ENCODE measurements at regions not wholly inside any gene's neighbourhood (a gene's known extent, or its start where the extent isn't known, plus 50 kb on each side); places are given as distances from the start of the nearest gene placed in this dataset.
"Not testable (repeated sequence)": the region's sequence is repeated elsewhere in the genome, so short reads cannot be mapped to it uniquely, and the experiment has no call there.

- DNase-seq = no peak
- in situ Hi-C loops (cut with MboI; ENCODE audit: low pct_unique_long_range_greater_than_20kb, low sequenced_read_pairs) = no loop called here
Measured at GRCh38 chr7:69259445-69259844, 338.8 kb upstream of the AUTS2 start.

DNA sequence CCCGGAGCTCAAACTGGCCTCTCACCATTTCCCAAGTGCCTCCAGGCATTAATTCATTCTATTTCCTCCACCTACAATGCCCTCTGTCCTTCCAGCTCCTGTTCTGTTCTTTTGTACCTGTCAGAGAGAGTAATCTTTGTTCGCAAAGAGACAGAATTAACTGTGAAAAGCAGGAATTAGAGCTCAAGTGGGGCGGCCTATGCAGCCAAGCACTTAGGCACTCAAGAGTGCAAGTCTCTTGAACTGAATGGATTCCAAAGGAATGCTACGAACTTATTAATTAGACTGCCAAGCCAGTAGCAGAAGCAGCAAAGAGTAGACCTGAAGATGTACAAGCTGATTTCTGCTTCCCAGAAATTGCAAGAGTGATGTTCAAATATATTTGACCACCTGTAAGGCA, 338.3 kb upstream of the AUTS2 start:
- DNase-seq = no peak
- in situ Hi-C loops (cut with MboI; ENCODE audit: low pct_unique_long_range_greater_than_20kb, low sequenced_read_pairs) = no loop called here

DNA sequence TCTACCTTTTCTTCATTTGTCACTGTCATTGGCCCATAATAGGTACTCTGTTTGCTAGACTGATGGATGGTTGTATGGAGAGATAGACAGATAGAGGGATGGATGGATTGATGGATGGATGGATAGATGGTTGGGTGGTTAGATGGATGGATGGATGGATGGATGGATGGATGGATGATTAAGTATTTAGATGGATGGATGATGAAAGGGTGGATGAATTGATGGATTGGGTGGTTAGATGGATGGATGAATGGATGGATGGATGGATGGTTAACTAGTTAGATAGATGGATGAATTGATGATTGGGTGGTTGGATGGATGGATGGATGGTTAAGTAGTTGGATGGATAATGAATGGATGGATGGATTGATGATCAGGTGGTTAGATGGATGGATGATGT, 334.7 kb upstream of the AUTS2 start:
- DNase-seq = no peak
- in situ Hi-C loops (cut with MboI; ENCODE audit: low pct_unique_long_range_greater_than_20kb, low sequenced_read_pairs) = no loop called here

DNA sequence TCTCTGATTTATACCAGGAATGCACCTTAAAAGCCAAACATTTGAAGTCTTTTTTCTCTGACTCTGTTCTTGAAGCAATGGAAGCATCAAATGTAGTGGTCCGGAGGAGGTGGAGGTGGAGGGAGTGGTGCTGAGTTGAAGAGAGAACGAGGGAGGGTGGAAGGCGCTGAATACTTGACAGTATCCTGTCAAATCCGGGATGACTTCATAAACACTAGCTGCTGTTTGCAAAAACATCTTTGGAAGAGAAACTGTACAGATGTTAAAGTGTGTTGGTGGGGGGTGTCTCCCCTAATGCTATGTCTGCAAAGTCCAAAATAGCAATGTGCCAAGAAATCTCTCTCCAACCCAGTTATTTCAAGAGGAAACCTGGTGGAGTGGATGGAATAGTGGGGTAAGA, 328.5 kb upstream of the AUTS2 start:
- no peak for DNase-seq
- in situ Hi-C loops (cut with MboI; ENCODE audit: low pct_unique_long_range_greater_than_20kb, low sequenced_read_pairs) = no loop called here

GRCh38 chr7:69272101-69272500, 326.2 kb upstream of the AUTS2 start:
- in situ Hi-C loops (cut with MboI; ENCODE audit: low pct_unique_long_range_greater_than_20kb, low sequenced_read_pairs) = no loop called here
- no peak for DNase-seq

DNA sequence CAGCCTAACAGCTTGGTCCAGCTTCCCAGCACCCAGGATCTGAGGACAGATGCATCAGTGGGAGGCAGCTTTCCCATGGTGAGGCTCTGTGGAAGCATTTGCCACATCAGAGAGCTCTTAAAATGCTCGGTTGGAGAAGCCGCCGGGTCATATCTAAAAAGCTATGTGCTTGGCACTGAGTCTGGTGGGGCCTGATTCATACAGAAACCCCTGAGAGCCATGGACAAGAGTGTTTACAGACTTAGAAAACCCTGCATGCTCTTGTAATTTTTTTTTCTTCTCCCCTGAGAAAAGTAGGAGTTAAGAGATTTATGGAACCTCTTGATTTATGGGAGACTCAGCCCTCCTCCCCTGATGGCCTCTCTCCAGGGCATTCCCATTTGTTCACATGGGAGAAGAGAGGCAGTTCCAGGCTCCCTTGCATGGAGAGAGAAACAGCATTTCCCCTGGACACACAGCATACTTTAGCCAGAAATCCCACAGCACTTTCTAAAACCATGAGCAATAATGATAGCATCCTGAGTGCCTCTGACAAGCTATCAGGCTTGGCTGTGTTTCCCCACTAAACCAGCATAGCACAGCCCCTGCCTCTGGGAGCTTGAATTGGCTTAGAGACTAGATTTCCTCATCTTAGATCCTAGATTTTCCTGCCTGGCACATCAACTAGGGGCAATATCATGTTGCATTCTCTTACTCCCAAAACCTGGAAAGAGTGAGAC, 322.1 kb upstream of the AUTS2 start:
- DNase-seq = no peak
- in situ Hi-C loops (cut with MboI; ENCODE audit: low pct_unique_long_range_greater_than_20kb, low sequenced_read_pairs) = no loop called here

- no peak for DNase-seq
- in situ Hi-C loops (cut with MboI; ENCODE audit: low pct_unique_long_range_greater_than_20kb, low sequenced_read_pairs) = no loop called here
Measured at GRCh38 chr7:69277366-69277765, 320.9 kb upstream of the AUTS2 start.

- no peak for DNase-seq
- in situ Hi-C loops (cut with MboI; ENCODE audit: low pct_unique_long_range_greater_than_20kb, low sequenced_read_pairs) = no loop called here
Measured at GRCh38 chr7:69282946-69283345, 315.3 kb upstream of the AUTS2 start.

DNA sequence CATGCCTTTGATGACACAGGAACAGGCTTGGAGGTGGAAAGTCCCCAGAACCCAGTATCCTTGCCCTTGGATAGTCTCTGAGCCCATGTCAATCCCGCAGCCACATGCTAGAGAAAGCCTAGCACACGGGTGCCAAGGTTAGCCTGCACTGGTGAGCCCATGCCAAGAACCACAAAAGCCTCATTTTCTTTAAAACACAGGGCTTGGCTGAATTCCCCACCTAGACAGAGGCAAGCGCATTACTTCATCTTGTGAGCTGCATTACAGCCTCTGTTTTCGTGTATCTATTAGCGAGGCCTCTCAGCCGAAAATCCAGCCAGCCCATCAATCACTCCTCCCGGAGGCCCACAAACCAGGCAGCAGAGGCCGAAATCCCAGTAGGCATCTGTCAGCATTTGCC, 314.9 kb upstream of the AUTS2 start:
- DNase-seq = no peak
- in situ Hi-C loops (cut with MboI; ENCODE audit: low pct_unique_long_range_greater_than_20kb, low sequenced_read_pairs) = no loop called here

GRCh38 chr7:69285854-69286253, 312.4 kb upstream of the AUTS2 start:
- DNase-seq = no peak
- in situ Hi-C loops (cut with MboI; ENCODE audit: low pct_unique_long_range_greater_than_20kb, low sequenced_read_pairs) = no loop called here

DNA sequence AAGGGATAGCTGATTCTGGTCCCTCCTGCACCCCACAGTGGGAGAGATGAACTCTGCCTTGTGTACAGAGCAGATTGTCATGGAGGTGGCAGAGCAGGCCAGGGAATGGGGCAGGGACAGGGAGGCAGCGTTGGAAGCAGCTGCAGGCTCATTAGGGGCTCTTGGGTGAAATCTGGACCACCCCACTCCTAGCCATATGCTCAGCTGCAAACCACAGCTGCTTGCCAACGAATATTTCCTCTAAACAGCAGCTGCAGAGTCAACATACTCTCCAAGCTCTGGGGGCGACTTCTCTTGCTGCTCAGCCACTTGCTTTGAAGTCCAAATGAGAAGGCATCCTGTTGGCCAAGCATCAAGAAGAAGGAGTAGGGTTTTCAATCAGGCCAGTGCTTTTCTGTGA, 302.3 kb upstream of the AUTS2 start:
- in situ Hi-C loops (cut with MboI; ENCODE audit: low pct_unique_long_range_greater_than_20kb, low sequenced_read_pairs) = no loop called here
- no peak for DNase-seq

DNA sequence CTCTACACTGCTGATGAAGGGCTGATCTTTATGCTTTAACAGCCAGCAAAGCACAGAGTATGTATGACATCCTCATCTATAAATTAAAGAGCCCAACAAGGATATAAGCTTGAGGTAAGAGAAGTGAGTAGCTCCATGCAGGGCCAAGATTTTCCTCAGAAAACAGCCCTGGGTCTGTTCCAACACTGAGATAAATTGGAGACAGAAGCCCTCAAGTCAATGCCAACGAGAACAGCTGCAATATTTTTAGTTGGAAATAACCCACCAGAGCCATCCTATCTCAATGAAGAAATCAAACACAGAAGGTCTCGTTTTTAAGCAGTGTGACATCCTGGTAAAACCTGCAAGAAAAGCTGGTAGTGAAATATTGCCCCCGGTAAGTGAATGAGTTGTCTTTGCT, 297.0 kb upstream of the AUTS2 start:
- in situ Hi-C loops (cut with MboI; ENCODE audit: low pct_unique_long_range_greater_than_20kb, low sequenced_read_pairs) = no loop called here
- DNase-seq = no peak

GRCh38 chr7:69309601-69310000, 288.7 kb upstream of the AUTS2 start:
- in situ Hi-C loops (cut with MboI; ENCODE audit: low pct_unique_long_range_greater_than_20kb, low sequenced_read_pairs) = no loop called here
- no peak for DNase-seq

DNA sequence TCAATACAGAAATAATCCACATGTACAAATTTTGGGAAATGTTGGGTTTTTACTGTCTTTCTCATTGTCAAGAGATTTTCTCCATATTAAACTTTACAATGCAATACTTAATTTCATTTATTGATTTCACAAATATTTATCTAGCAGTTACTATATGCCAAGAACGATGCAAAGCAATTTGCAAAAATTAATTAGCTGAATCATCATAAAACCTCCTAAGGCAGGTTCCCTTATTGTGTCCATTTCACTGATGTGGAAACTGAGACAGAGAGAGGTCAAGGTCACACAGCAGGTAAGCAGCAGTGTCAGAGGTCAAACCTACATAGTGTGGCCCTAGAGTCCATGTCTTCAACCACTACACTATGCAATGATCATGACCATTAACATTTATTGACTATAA, 286.8 kb upstream of the AUTS2 start:
- no peak for DNase-seq
- in situ Hi-C loops (cut with MboI; ENCODE audit: low pct_unique_long_range_greater_than_20kb, low sequenced_read_pairs) = no loop called here

GRCh38 chr7:69313852-69314251, 284.4 kb upstream of the AUTS2 start:
- in situ Hi-C loops (cut with MboI; ENCODE audit: low pct_unique_long_range_greater_than_20kb, low sequenced_read_pairs); DNase-seq: not testable (repeated sequence)

GRCh38 chr7:69318794-69319193, 279.5 kb upstream of the AUTS2 start:
- in situ Hi-C loops (cut with MboI; ENCODE audit: low pct_unique_long_range_greater_than_20kb, low sequenced_read_pairs) = no loop called here
- DNase-seq = no peak

DNA sequence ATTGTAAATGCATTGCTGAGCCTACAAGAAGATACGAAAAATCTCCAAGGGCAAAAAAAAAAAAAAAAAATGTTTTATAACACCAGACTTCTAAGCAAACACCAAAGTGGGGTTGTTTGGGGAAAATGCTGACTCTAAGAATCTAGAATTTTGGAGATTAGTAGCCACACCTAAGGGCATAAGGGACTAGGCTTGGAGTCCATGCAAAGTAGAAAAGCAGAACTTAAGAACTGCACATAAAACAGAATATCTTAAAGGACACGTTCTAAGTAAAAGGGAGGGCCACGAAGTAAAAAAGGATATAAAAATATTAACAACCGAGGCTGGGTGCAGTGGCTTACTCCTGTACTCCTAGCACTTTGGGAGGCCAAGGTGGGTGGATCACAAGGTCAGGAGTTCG, 269.8 kb upstream of the AUTS2 start:
- in situ Hi-C loops (cut with MboI; ENCODE audit: low pct_unique_long_range_greater_than_20kb, low sequenced_read_pairs) = no loop called here

DNA sequence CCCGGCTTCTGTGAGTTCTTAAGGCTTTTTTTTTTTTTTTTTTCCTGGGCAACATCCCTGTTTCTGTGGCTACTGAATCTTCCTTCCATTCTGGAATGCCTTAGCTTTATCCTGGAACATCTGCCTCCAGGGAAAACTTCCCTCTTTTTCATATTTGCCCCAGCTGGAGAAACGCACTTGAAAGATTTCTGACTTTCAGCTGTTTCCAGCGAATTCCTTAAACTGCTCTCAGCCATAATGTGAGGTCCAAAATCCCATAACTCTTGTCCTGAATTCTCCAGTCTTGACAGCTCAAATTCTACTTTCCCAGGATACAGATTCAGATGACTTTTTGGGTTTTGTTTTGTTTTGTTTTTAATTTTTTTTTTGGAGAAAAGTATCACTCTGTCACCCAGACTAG, 263.6 kb upstream of the AUTS2 start:
- no peak for DNase-seq
- in situ Hi-C loops (cut with MboI; ENCODE audit: low pct_unique_long_range_greater_than_20kb, low sequenced_read_pairs) = no loop called here

More for the DNA sequence above, 269.8 kb upstream of the AUTS2 start:
- DNase-seq = no peak

DNA sequence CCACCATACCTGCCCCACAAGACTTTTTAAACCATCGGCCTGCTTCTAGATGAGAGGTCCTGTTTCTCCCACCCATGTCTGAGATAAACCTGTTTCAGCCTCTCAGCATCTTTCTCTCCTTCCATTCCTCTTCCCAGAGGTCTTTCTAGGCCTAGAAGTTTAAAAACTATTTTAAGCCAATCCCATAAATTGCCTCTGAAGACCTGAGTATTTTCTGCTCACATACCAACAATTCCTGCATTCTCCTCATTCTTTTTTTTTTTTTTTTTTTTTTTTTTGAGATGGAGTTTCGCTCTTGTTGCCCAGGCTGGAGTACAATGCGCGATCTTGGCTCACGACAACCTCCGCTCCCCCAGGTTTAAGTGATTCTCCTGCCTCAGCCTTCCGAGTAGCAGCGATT, 262.9 kb upstream of the AUTS2 start:
- in situ Hi-C loops (cut with MboI; ENCODE audit: low pct_unique_long_range_greater_than_20kb, low sequenced_read_pairs) = no loop called here
- no peak for DNase-seq

- DNase-seq = no peak
- in situ Hi-C loops (cut with MboI; ENCODE audit: low pct_unique_long_range_greater_than_20kb, low sequenced_read_pairs) = no loop called here
Measured at GRCh38 chr7:69336976-69337375, 261.3 kb upstream of the AUTS2 start.

GRCh38 chr7:69338144-69338543, 260.1 kb upstream of the AUTS2 start:
- in situ Hi-C loops (cut with MboI; ENCODE audit: low pct_unique_long_range_greater_than_20kb, low sequenced_read_pairs) = no loop called here
- no peak for DNase-seq

- in situ Hi-C loops (cut with MboI; ENCODE audit: low pct_unique_long_range_greater_than_20kb, low sequenced_read_pairs) = no loop called here
- no peak for DNase-seq
Measured at GRCh38 chr7:69341288-69341687, 257.0 kb upstream of the AUTS2 start.

Measured in KBM-7 (cell line).